Body of pancreas (tissue), 4 donors: ENCODE measurements at regions not wholly inside any gene's neighbourhood (a gene's known extent, or its start where the extent isn't known, plus 50 kb on each side); places are given as distances from the start of the nearest gene placed in this dataset.

Experiments used
- ATAC-seq: fragments of 150-250 bp; one replicate; pipeline ENCODE4 v1.9.1; 2016
- DNase-seq, 4 donors: peaks; one replicate each; pipeline ENCODE4 v3.0.0-alpha.2; 2019
- H3K27ac ChIP-seq, 4 donors: fragments of 200-600 bp; sonication (generic); 1 replicate in 3 of 4; 2 replicates in 1 of 4; pipeline versions ENCODE4 v1.5.1 to v1.6.1; 2016 to 2019; ENCODE audit warnings: mild to moderate bottlenecking in 1 of 4, mixed read lengths in 1 of 4, moderate library complexity in 1 of 4
- H3K27me3 ChIP-seq, 2 donors: fragments of 200-600 bp; sonication (generic); one replicate each; pipeline ENCODE4 v1.6.0; 2016; ENCODE audit warnings: mild to moderate bottlenecking in 1 of 2
- H3K36me3 ChIP-seq, 2 donors: fragments of 200-600 bp; sonication (generic); replicated peaks in 1 of 2; 2 replicates each; pipeline ENCODE4 v1.5.1; 2016; ENCODE audit warnings: low read depth in 2 of 2; ENCODE audit not compliant: insufficient read depth in 1 of 2
- H3K4me1 ChIP-seq: fragments of 200-600 bp; sonication (generic); one replicate; pipeline ENCODE4 v1.6.0; 2016
- H3K4me3 ChIP-seq, 2 donors: fragments of 200-600 bp; sonication (generic); 1 replicate in 1 of 2; 2 replicates in 1 of 2; pipeline ENCODE4 v1.5.1; 2016 to 2019
- H3K9me3 ChIP-seq, 3 donors: fragments of 200-600 bp; sonication (generic); 1 replicate in 2 of 3; 2 replicates in 1 of 3; pipeline ENCODE4 v1.5.1; 2016
- CTCF ChIP-seq, 7 experiments: fragments of 450-650 bp in 4 of 7; fragments of 200-600 bp in 3 of 7; sonication (generic) in 3 of 7; IDR thresholded peaks; one replicate each; pipeline ENCODE4 v1.5.1; 2016 to 2019; ENCODE audit warnings: antibody characterized with exemption in 7 of 7
- POLR2A ChIP-seq, 3 donors: fragments of 450-650 bp; IDR thresholded peaks; one replicate each; pipeline ENCODE4 v1.6.1; 2016; ENCODE audit warnings: antibody characterized with exemption in 3 of 3, mild to moderate bottlenecking in 2 of 3
- WGBS, 2 donors: methylation state at CpG; one replicate each; pipeline ENCODE4 v1.1.5; 2017; 5-methylcytosine and 5-hydroxymethylcytosine counted together
- intact Hi-C: fragments of 100-400 bp; cut with DNase I; formaldehyde crosslinking; loops from one replicate; pipeline ENCODE4 v1.15.1; 2023

DNA sequence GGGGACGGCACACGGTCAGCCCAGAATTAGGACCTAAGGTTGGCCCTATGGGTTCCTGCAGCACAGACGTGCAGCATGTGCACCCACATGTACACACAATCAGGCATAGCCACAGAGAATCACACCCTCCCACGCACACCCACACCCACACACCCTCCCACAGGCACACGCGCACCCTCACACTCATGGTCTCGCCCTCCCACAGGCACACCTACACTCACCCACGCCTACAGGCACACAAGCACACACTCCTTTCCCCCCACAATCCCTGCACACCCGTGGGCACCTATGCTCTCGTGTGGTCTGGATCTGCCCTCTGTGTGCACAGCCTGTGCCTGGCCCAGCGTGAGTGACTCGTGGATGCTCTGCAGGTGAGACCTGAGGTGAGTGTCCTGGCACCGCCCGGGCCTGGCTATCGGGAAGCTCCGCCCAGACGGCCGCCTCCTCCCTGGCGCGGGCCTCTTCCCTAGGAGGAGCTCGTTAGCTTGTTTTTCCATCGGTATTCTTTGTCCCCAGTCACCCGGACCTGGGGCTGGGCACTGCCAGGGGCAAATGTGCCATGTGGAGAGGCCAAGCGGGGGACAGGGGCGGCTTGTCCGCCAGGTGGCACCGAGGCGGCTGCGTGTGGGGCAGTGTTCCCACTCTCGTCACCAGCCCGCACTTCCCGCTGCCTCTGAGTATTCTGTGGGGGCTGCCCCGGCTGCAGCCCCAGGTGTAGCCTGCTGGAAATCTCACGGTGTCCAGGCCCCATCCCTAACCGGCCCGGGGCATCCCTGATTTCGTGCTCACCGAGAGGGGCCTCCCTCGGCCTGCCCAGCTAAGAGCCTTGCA is 110.2 kb upstream of the FAM20C start:
- WGBS, 2 donors, result 40 to 54% methylated on average over 21 to 38 of the region's 39 CpGs
- Histone ChIP-seq H3K27ac (no peak overlapping the region), H3K36me3 (no peaks in the 10 kb centered on the region), H3K27me3 (no peaks in the 10 kb centered on the region), H3K4me1 (peaks cover 7% of the 10 kb centered on the region), H3K9me3 (no peaks in the 10 kb centered on the region), H3K4me3 (no peak overlapping the region)
- ATAC-seq, result peak; percentile 82
- peak; percentile 66 to 86 (median 74) for DNase-seq
- TF ChIP-seq POLR2A (IDR thresholded peaks at IDR 0.05), result peak in 1 of 3 donors; percentile 21
- TF ChIP-seq CTCF (IDR thresholded peaks at IDR 0.05), result peak in 4 of 7 experiments; percentile 7 to 23 (median 20)
- intact Hi-C loops, result no loop called here

DNA sequence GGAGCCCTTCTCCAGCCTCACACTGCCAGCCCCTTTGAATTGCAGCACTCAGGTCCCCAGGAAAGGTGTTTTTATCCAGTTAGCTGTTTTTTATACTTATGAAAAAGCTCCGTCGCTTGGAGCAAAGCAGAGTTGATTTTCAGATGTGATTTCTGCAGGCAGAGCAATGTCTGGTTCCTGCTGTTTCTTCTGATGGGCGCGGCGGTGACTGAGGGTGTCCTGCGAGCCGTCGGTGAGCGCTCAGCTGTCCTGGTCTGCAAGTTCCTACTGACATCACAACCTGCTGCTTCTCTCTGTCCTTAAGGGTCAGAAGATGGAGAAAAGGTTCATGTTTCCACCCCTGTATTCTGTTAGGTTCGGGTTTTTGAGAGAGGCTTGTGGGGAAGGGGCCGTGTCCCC is 109.6 kb upstream of the FAM20C start:
- Histone ChIP-seq H3K9me3 (no peaks in the 10 kb centered on the region), H3K27ac (no peak overlapping the region), H3K36me3 (no peaks in the 10 kb centered on the region), H3K27me3 (no peaks in the 10 kb centered on the region), H3K4me1 (peaks cover 7% of the 10 kb centered on the region), H3K4me3 (no peak overlapping the region)
- TF ChIP-seq POLR2A (IDR thresholded peaks at IDR 0.05) (no peak), CTCF (IDR thresholded peaks at IDR 0.05) (no peak)
- WGBS, 2 donors, result 89 to 91% methylated on average over 11 of the region's 11 CpGs
- DNase-seq, result no peak
- intact Hi-C loops, result no loop called here
- no peak for ATAC-seq

GRCh38 chr7:83441-83840 is 108.9 kb upstream of the FAM20C start:
- no peaks in the 10 kb centered on the region for H3K36me3 ChIP-seq
- WGBS, 2 donors, result 75 to 87% methylated on average over 4 to 7 of the region's 12 CpGs
- ATAC-seq, result no peak

GRCh38 chr7:83861-84632 is 108.3 kb upstream of the FAM20C start:
- H3K27me3 ChIP-seq, result no peaks in the 10 kb centered on the region
- no peaks in the 10 kb centered on the region for H3K9me3 ChIP-seq
- WGBS, 2 donors, result 87 to 100% methylated on average over 6 to 25 of the region's 25 CpGs
- intact Hi-C loops, result no loop called here
- no peak overlapping the region for H3K27ac ChIP-seq
- no peaks in the 10 kb centered on the region for H3K36me3 ChIP-seq
- peaks cover 12% of the 10 kb centered on the region for H3K4me1 ChIP-seq
- TF ChIP-seq POLR2A (IDR thresholded peaks at IDR 0.05) (no peak), CTCF (IDR thresholded peaks at IDR 0.05) (no peak)
- no peak for ATAC-seq
- DNase-seq, result peak in 2 of 4 donors; percentile 4 to 8
- H3K4me3 ChIP-seq, result no peak overlapping the region

More at GRCh38 chr7:83441-83840, 108.9 kb upstream of the FAM20C start:
- no peaks in the 10 kb centered on the region for H3K9me3 ChIP-seq
- no peak for TF ChIP-seq POLR2A (IDR thresholded peaks at IDR 0.05)
- TF ChIP-seq CTCF (IDR thresholded peaks at IDR 0.05), result no peak
- H3K27ac ChIP-seq, result no peak overlapping the region
- H3K4me1 ChIP-seq, result peaks cover 7% of the 10 kb centered on the region
- DNase-seq, result peak in 1 of 4 donors; percentile 8
- H3K27me3 ChIP-seq, result no peaks in the 10 kb centered on the region
- intact Hi-C loops, result no loop called here
- H3K4me3 ChIP-seq, result no peak overlapping the region
